ENCODE measurements at regions not wholly inside any gene's neighbourhood (a gene's known extent, or its start where the extent isn't known, plus 50 kb on each side); places are given as distances from the start of the nearest gene placed in this dataset.

- H3K27me3 ChIP-seq (ENCODE audit: insufficient read depth, poor library complexity, severe bottlenecking), result no peaks in the 10 kb centered on the region
- H3K36me3 ChIP-seq (ENCODE audit: low read depth), result no peaks in the 10 kb centered on the region
- no peak for ATAC-seq (ENCODE audit: low read depth)
- no peak for TF ChIP-seq CTCF (IDR thresholded peaks at IDR 0.05; ENCODE audit: poor library complexity, severe bottlenecking)
- no peak overlapping the region for H3K27ac ChIP-seq (ENCODE audit: poor library complexity, severe bottlenecking)
- H3K4me1 ChIP-seq (ENCODE audit: insufficient read depth, poor library complexity, severe bottlenecking), result no peaks in the 10 kb centered on the region
- no peaks in the 10 kb centered on the region for H3K9me3 ChIP-seq (ENCODE audit: severe bottlenecking)
- DNase-seq (ENCODE audit: low spot score), result no peak
- no peak overlapping the region for H3K4me3 ChIP-seq (ENCODE audit: severe bottlenecking)
These were observed 512.8 kb upstream of the SLC8A1 start for GRCh38 chr2:40964509-40965250.

- TF ChIP-seq CTCF (IDR thresholded peaks at IDR 0.05; ENCODE audit: poor library complexity, severe bottlenecking), result no peak
- ATAC-seq (ENCODE audit: low read depth) (no peak), DNase-seq (ENCODE audit: low spot score) (no peak)
- Histone ChIP-seq H3K27me3 (ENCODE audit: insufficient read depth, poor library complexity, severe bottlenecking) (no peaks in the 10 kb centered on the region), H3K36me3 (ENCODE audit: low read depth) (no peaks in the 10 kb centered on the region), H3K4me1 (ENCODE audit: insufficient read depth, poor library complexity, severe bottlenecking) (no peaks in the 10 kb centered on the region), H3K9me3 (ENCODE audit: severe bottlenecking) (no peaks in the 10 kb centered on the region), H3K27ac (ENCODE audit: poor library complexity, severe bottlenecking) (no peak overlapping the region), H3K4me3 (ENCODE audit: severe bottlenecking) (no peak overlapping the region)
These were observed 515.6 kb upstream of the SLC8A1 start for GRCh38 chr2:40967451-40967850.

GRCh38 chr2:40975151-40975550 lies 523.3 kb upstream of the SLC8A1 start:
- ATAC-seq (ENCODE audit: low read depth) (no peak), DNase-seq (ENCODE audit: low spot score) (no peak)
- no peaks in the 10 kb centered on the region for H3K9me3 ChIP-seq (ENCODE audit: severe bottlenecking)
- no peak for TF ChIP-seq CTCF (IDR thresholded peaks at IDR 0.05; ENCODE audit: poor library complexity, severe bottlenecking)
- no peak overlapping the region for H3K27ac ChIP-seq (ENCODE audit: poor library complexity, severe bottlenecking)
- peaks cover 11% of the 10 kb centered on the region for H3K27me3 ChIP-seq (ENCODE audit: insufficient read depth, poor library complexity, severe bottlenecking)
- no peaks in the 10 kb centered on the region for H3K4me1 ChIP-seq (ENCODE audit: insufficient read depth, poor library complexity, severe bottlenecking)
- H3K4me3 ChIP-seq (ENCODE audit: severe bottlenecking), result no peak overlapping the region
- H3K36me3 ChIP-seq (ENCODE audit: low read depth), result no peaks in the 10 kb centered on the region

- Histone ChIP-seq H3K4me1 (ENCODE audit: insufficient read depth, poor library complexity, severe bottlenecking) (no peaks in the 10 kb centered on the region), H3K27ac (ENCODE audit: poor library complexity, severe bottlenecking) (no peak overlapping the region), H3K27me3 (ENCODE audit: insufficient read depth, poor library complexity, severe bottlenecking) (peaks cover 2% of the 10 kb centered on the region), H3K36me3 (ENCODE audit: low read depth) (no peaks in the 10 kb centered on the region), H3K9me3 (ENCODE audit: severe bottlenecking) (no peaks in the 10 kb centered on the region), H3K4me3 (ENCODE audit: severe bottlenecking) (no peak overlapping the region)
- DNase-seq (ENCODE audit: low spot score) (no peak), ATAC-seq (ENCODE audit: low read depth) (no peak)
- no peak for TF ChIP-seq CTCF (IDR thresholded peaks at IDR 0.05; ENCODE audit: poor library complexity, severe bottlenecking)
These were observed 545.5 kb upstream of the SLC8A1 start for GRCh38 chr2:40997362-40997761.

- no peak for DNase-seq (ENCODE audit: low spot score)
These were observed 548.5 kb upstream of the SLC8A1 start for GRCh38 chr2:41000374-41000773.

More at GRCh38 chr2:41000374-41000773, 548.5 kb upstream of the SLC8A1 start:
- Histone ChIP-seq H3K4me3 (ENCODE audit: severe bottlenecking) (no peak overlapping the region), H3K36me3 (ENCODE audit: low read depth) (no peaks in the 10 kb centered on the region), H3K27me3 (ENCODE audit: insufficient read depth, poor library complexity, severe bottlenecking) (peaks cover 2% of the 10 kb centered on the region), H3K4me1 (ENCODE audit: insufficient read depth, poor library complexity, severe bottlenecking) (no peaks in the 10 kb centered on the region), H3K9me3 (ENCODE audit: severe bottlenecking) (no peaks in the 10 kb centered on the region), H3K27ac (ENCODE audit: poor library complexity, severe bottlenecking) (no peak overlapping the region)
- TF ChIP-seq CTCF (IDR thresholded peaks at IDR 0.05; ENCODE audit: poor library complexity, severe bottlenecking), result no peak
- ATAC-seq (ENCODE audit: low read depth), result no peak

Measured in RWPE2 (cell line).